ENCODE measurements at regions not wholly inside any gene's neighbourhood (a gene's known extent, or its start where the extent isn't known, plus 50 kb on each side); places are given as distances from the start of the nearest gene placed in this dataset.
A peak's percentile ranks its signal among the peaks of the same experiment; 100 is the strongest.

- no peak for DNase-seq (ENCODE audit: low read depth in 2 of 2)
These were observed 426.8 kb downstream of the HNRNPD start for GRCh38 chr4:81946996-81947395.

- peak in 1 of 2 donors; percentile 4 for DNase-seq (ENCODE audit: low read depth in 2 of 2)
These were observed 443.1 kb downstream of the HNRNPD start for GRCh38 chr4:81930506-81931238.

- DNase-seq (ENCODE audit: low read depth in 2 of 2) = no peak
These were observed 450.7 kb downstream of the HNRNPD start for GRCh38 chr4:81923140-81923539.

- DNase-seq (ENCODE audit: low read depth in 2 of 2) = no peak
These were observed 450.6 kb upstream of the RASGEF1B start for GRCh38 chr4:81922313-81922712.

- DNase-seq (ENCODE audit: low read depth in 2 of 2) = no peak
These were observed 450.0 kb upstream of the RASGEF1B start for GRCh38 chr4:81921751-81922159.

- DNase-seq (ENCODE audit: low read depth in 2 of 2) = no peak
These were observed 448.1 kb upstream of the RASGEF1B start for GRCh38 chr4:81919810-81920209.

GRCh38 chr4:81919223-81919622, 447.5 kb upstream of the RASGEF1B start:
- DNase-seq (ENCODE audit: low read depth in 2 of 2) = no peak

- DNase-seq (ENCODE audit: low read depth in 2 of 2) = no peak
These were observed 443.7 kb upstream of the RASGEF1B start for GRCh38 chr4:81915430-81915829.

GRCh38 chr4:81914623-81915022, 442.9 kb upstream of the RASGEF1B start:
- DNase-seq (ENCODE audit: low read depth in 2 of 2) = no peak

- peak; percentile 30 to 46 for DNase-seq (ENCODE audit: low read depth in 2 of 2)
These were observed 441.7 kb upstream of the RASGEF1B start for GRCh38 chr4:81913427-81913879.

GRCh38 chr4:81912376-81913030, 440.8 kb upstream of the RASGEF1B start:
- no peak for DNase-seq (ENCODE audit: low read depth in 2 of 2)

- no peak for DNase-seq (ENCODE audit: low read depth in 2 of 2)
These were observed 435.2 kb upstream of the RASGEF1B start for GRCh38 chr4:81906905-81907304.

- DNase-seq (ENCODE audit: low read depth in 2 of 2) = no peak
These were observed 434.3 kb upstream of the RASGEF1B start for GRCh38 chr4:81905971-81906370.

GRCh38 chr4:81904121-81904520, 432.4 kb upstream of the RASGEF1B start:
- DNase-seq (ENCODE audit: low read depth in 2 of 2) = no peak

GRCh38 chr4:81903212-81903611, 431.5 kb upstream of the RASGEF1B start:
- no peak for DNase-seq (ENCODE audit: low read depth in 2 of 2)

- no peak for DNase-seq (ENCODE audit: low read depth in 2 of 2)
These were observed 427.3 kb upstream of the RASGEF1B start for GRCh38 chr4:81898862-81899504.

GRCh38 chr4:81896936-81897335, 425.2 kb upstream of the RASGEF1B start:
- DNase-seq (ENCODE audit: low read depth in 2 of 2) = no peak

- no peak for DNase-seq (ENCODE audit: low read depth in 2 of 2)
These were observed 419.6 kb upstream of the RASGEF1B start for GRCh38 chr4:81891005-81891996.

- no peak for DNase-seq (ENCODE audit: low read depth in 2 of 2)
These were observed 413.3 kb upstream of the RASGEF1B start for GRCh38 chr4:81884986-81885385.

- no peak for DNase-seq (ENCODE audit: low read depth in 2 of 2)
These were observed 412.1 kb upstream of the RASGEF1B start for GRCh38 chr4:81883530-81884450.

- DNase-seq (ENCODE audit: low read depth in 2 of 2) = no peak
These were observed 411.3 kb upstream of the RASGEF1B start for GRCh38 chr4:81883004-81883403.

All from stimulated activated CD4-positive, alpha-beta T cell treated with anti-CD3 and anti-CD28 coated beads, Interleukin-4, amount 100 ng/mL, for 48 hours (primary cell).